NB4 (cell line): ENCODE measurements at regions not wholly inside any gene's neighbourhood (a gene's known extent, or its start where the extent isn't known, plus 50 kb on each side); places are given as distances from the start of the nearest gene placed in this dataset.

Source experiments
- CTCF ChIP-seq: IDR thresholded peaks from one replicate; pipeline ENCODE4 v1.5.1; 2012; ENCODE audit warnings: low read depth, low read length
- MYC ChIP-seq: IDR thresholded peaks from 2 replicates; pipeline ENCODE4 v1.6.1; 2011; ENCODE audit warnings: low read depth, low read length
- POLR2A ChIP-seq: IDR thresholded peaks from 2 replicates; pipeline ENCODE4 v1.6.1; 2011; ENCODE audit warnings: mild to moderate bottlenecking; ENCODE audit not compliant: insufficient read length; ENCODE audit errors: extremely low read depth
- TF ChIP-seq, protein P1 (sequence below): IDR thresholded peaks from 2 replicates; pipeline ENCODE4 v1.6.1; 2011; ENCODE audit warnings: low read depth, low read length

GRCh38 chr15:31485431-31485830, 158.8 kb downstream of the KLF13 start:
- no peak for TF ChIP-seq POLR2A
- TF ChIP-seq CTCF, result no peak
- TF ChIP-seq, protein P1, sequence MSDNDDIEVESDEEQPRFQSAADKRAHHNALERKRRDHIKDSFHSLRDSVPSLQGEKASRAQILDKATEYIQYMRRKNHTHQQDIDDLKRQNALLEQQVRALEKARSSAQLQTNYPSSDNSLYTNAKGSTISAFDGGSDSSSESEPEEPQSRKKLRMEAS, result no peak
- TF ChIP-seq MYC, result no peak
